ENCODE measurements at regions not wholly inside any gene's neighbourhood (a gene's known extent, or its start where the extent isn't known, plus 50 kb on each side); places are given as distances from the start of the nearest gene placed in this dataset.
"Not testable (repeated sequence)": the region's sequence is repeated elsewhere in the genome, so short reads cannot be mapped to it uniquely, and the experiment has no call there.

DNA sequence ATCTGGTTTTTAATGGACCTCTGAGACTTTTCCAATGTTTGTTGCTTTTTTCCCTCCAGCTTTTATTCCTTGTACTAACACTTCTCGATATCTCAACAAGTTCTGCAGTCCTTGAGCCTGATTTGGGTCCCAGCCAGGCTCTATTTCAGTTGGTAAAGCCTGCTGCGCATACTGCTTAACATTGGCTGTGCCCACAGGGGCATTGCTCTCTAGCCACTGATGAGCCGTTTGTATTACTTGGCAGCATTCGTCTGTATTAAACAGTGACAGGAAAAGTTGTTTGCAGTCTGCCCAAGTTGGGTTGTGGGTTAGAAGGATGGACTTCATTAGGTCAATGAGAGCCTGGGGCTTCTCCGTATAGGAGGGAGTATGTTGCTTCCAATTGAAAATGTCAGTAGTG, 59.6 kb upstream of the XAGE1B start:
- Histone ChIP-seq H3K27ac (no peak overlapping the region), H2AFZ (no peak overlapping the region), H3K4me3 (no peak overlapping the region), H4K20me1 (ENCODE audit: insufficient read depth) (no peaks in the 10 kb centered on the region), H3K4me1 (replicated peaks; ENCODE audit: insufficient read depth) (no peaks in the 10 kb centered on the region), H3F3A (ENCODE audit: insufficient read depth, low read depth) (no peaks in the 10 kb centered on the region), H3K79me2 (ENCODE audit: low read depth) (no peaks in the 10 kb centered on the region), H3K9me3 (ENCODE audit: insufficient read depth, low read depth) (no peaks in the 10 kb centered on the region), H3K27me3 (ENCODE audit: insufficient read depth, low read depth) (peaks cover 36% of the 10 kb centered on the region), H3K4me2 (no peak overlapping the region), H3K9me2 (ENCODE audit: insufficient read depth) (no peaks in the 10 kb centered on the region), H3K36me3 (ENCODE audit: low read depth) (no peaks in the 10 kb centered on the region)
- no peak for DNase-seq
- intact Hi-C loops (cut with micrococcal nuclease; ENCODE audit: unreplicated experiment): loop anchor here (2.0 kb wide), 1 partner anchor 516 kb away; no protein-coding TSS in a partner anchor
- BruUV-seq (replicated peaks): no TSS peak
- TF ChIP-seq EZH2 (IDR thresholded peaks at IDR 0.05; ENCODE audit: low read depth): no peak
- TF ChIP-seq, protein P1, sequence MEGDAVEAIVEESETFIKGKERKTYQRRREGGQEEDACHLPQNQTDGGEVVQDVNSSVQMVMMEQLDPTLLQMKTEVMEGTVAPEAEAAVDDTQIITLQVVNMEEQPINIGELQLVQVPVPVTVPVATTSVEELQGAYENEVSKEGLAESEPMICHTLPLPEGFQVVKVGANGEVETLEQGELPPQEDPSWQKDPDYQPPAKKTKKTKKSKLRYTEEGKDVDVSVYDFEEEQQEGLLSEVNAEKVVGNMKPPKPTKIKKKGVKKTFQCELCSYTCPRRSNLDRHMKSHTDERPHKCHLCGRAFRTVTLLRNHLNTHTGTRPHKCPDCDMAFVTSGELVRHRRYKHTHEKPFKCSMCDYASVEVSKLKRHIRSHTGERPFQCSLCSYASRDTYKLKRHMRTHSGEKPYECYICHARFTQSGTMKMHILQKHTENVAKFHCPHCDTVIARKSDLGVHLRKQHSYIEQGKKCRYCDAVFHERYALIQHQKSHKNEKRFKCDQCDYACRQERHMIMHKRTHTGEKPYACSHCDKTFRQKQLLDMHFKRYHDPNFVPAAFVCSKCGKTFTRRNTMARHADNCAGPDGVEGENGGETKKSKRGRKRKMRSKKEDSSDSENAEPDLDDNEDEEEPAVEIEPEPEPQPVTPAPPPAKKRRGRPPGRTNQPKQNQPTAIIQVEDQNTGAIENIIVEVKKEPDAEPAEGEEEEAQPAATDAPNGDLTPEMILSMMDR (conservative IDR thresholded peaks at IDR 0.05): no peak
- POLR2A ChIA-PET (ENCODE audit: unreplicated experiment): no interaction called here
- CTCF ChIA-PET: no interaction called here

DNA sequence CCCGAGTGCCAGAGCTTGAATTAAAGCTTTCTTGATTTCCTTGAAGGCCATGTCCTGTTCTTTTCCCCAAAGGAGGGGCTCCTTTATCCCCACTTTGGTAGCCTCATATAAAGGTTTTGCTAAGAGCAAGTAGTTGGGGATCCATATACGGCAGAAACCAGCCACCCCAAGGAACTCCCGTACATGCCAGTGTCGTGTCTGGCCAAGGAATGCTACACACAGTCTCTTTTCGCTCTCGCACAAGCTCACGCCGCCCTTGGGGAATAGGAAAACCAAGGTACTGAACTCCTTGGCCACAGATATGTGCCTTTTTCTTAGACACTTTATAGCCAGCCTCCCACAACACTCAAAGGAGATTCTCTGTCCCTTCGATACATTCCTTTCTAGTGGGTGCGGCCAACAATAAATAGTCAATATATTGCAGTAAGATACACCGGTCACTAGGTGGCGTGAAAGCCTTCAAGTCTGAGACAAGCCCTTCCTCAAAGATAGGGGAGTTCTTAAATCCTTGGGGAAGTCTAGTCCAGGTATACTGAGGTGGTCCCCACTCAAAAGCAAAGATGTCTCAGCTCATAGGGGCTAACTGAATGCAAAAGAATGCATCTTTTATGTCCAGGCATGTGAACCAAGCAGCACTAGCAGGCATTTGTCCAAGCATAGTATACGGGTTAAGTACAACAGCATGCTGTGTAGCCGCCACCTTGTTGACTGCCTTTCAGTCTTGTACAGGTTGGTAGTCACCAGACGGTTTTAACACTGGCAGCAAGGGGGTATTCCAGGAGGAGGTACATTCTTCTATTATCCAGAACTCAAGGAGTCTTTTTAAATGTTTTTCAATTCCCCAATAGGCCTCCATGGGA, 57.8 kb upstream of the XAGE1B start:
- ChIA-PET CTCF (no interaction called here), POLR2A (ENCODE audit: unreplicated experiment) (no interaction called here)
- no peak overlapping the region for H2AFZ ChIP-seq
- no peaks in the 10 kb centered on the region for H3K4me1 ChIP-seq (replicated peaks; ENCODE audit: insufficient read depth)
- no peaks in the 10 kb centered on the region for H3F3A ChIP-seq (ENCODE audit: insufficient read depth, low read depth)
- no TSS peak for BruUV-seq (replicated peaks)
- H3K36me3 ChIP-seq (ENCODE audit: low read depth): no peaks in the 10 kb centered on the region
- H4K20me1 ChIP-seq (ENCODE audit: insufficient read depth): no peaks in the 10 kb centered on the region
- H3K27me3 ChIP-seq (ENCODE audit: insufficient read depth, low read depth): peaks cover 44% of the 10 kb centered on the region
- no peaks in the 10 kb centered on the region for H3K9me3 ChIP-seq (ENCODE audit: insufficient read depth, low read depth)
- no peak overlapping the region for H3K27ac ChIP-seq
- intact Hi-C loops (cut with micrococcal nuclease; ENCODE audit: unreplicated experiment): no loop called here
- peak in 1 of 2 experiments; percentile 12 for DNase-seq
- TF ChIP-seq, protein P1 (conservative IDR thresholded peaks at IDR 0.05): peak; percentile 71
- TF ChIP-seq EZH2 (IDR thresholded peaks at IDR 0.05; ENCODE audit: low read depth): no peak
- no peaks in the 10 kb centered on the region for H3K79me2 ChIP-seq (ENCODE audit: low read depth)
- no peak overlapping the region for H3K4me2 ChIP-seq
- H3K4me3 ChIP-seq: no peak overlapping the region
- no peaks in the 10 kb centered on the region for H3K9me2 ChIP-seq (ENCODE audit: insufficient read depth)

DNA sequence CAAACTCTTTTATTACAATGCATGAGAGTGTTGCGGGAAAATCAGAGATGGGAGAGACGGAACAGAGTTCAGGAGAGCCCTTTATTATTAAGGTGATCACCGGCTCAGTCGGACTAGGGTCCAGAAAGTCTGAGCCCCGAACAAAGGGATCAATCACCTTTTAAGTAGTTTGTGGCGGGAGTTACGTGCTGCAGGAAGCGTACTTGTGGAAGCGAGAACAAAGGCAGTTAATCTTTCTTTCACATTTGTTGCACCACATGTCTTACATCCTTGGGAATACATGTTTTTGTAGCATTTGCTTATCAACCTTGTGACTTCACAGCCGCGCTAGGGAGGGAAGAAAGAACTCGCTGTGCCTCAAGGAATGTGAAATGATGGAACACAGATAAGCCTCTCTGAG, 51.3 kb upstream of the XAGE1B start:
- H2AFZ ChIP-seq; H3K9me2 ChIP-seq (ENCODE audit: insufficient read depth); H3K9me3 ChIP-seq (ENCODE audit: insufficient read depth, low read depth); H4K20me1 ChIP-seq (ENCODE audit: insufficient read depth); H3K79me2 ChIP-seq (ENCODE audit: low read depth); H3F3A ChIP-seq (ENCODE audit: insufficient read depth, low read depth); CTCF ChIA-PET; H3K4me2 ChIP-seq; DNase-seq; intact Hi-C loops (cut with micrococcal nuclease; ENCODE audit: unreplicated experiment); BruUV-seq (replicated peaks); POLR2A ChIA-PET (ENCODE audit: unreplicated experiment); H3K4me3 ChIP-seq; H3K27ac ChIP-seq; H3K36me3 ChIP-seq (ENCODE audit: low read depth); H3K4me1 ChIP-seq (replicated peaks; ENCODE audit: insufficient read depth): not testable (repeated sequence)
- peaks cover 31% of the 10 kb centered on the region for H3K27me3 ChIP-seq (ENCODE audit: insufficient read depth, low read depth)
